Hepatocyte (in vitro differentiated cells): ENCODE measurements at regions not wholly inside any gene's neighbourhood (a gene's known extent, or its start where the extent isn't known, plus 50 kb on each side); places are given as distances from the start of the nearest gene placed in this dataset.

Experiments
- EZH2 ChIP-seq: fragments of 200-600 bp; sonication (generic); IDR thresholded peaks from 2 replicates; pipeline ENCODE4 v1.6.1; 2016; ENCODE audit warnings: antibody characterized with exemption, mild to moderate bottlenecking, borderline replicate concordance
- EZH2phosphoT487 ChIP-seq: fragments of 200-600 bp; sonication (generic); IDR thresholded peaks from one replicate; pipeline ENCODE4 v1.6.1; 2018; ENCODE audit warnings: antibody characterized with exemption, mild to moderate bottlenecking, low read depth, moderate library complexity; ENCODE audit not compliant: unreplicated experiment, severe bottlenecking
- TF ChIP-seq, protein P1 (sequence below): fragments of 200-600 bp; sonication (generic); IDR thresholded peaks from 2 replicates; pipeline ENCODE4 v1.5.1; 2016; ENCODE audit warnings: antibody characterized with exemption, mild to moderate bottlenecking; ENCODE audit not compliant: poor library complexity

DNA sequence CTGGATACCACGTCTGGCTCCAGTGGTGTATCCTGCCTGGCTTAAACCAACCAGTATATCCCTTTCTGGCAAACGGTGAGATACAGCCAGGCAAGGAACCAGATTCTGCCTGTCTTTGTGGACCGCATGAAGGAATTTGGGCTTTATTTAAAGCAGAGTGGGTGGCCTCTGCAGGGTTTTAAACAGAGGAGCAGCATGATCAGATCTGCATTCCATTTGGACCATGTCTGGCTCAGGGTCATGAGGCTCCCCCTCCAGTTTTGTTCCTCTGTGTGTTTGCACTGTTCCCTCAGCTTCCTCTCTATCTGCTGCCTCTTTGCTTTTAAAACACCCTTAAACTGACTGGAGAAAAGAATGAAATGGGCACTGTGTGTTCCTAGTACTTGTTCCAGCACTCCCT is 195.0 kb downstream of the GIPC2 start:
- TF ChIP-seq, protein P1, sequence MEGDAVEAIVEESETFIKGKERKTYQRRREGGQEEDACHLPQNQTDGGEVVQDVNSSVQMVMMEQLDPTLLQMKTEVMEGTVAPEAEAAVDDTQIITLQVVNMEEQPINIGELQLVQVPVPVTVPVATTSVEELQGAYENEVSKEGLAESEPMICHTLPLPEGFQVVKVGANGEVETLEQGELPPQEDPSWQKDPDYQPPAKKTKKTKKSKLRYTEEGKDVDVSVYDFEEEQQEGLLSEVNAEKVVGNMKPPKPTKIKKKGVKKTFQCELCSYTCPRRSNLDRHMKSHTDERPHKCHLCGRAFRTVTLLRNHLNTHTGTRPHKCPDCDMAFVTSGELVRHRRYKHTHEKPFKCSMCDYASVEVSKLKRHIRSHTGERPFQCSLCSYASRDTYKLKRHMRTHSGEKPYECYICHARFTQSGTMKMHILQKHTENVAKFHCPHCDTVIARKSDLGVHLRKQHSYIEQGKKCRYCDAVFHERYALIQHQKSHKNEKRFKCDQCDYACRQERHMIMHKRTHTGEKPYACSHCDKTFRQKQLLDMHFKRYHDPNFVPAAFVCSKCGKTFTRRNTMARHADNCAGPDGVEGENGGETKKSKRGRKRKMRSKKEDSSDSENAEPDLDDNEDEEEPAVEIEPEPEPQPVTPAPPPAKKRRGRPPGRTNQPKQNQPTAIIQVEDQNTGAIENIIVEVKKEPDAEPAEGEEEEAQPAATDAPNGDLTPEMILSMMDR: no peak
- no peak for TF ChIP-seq EZH2phosphoT487
- no peak for TF ChIP-seq EZH2
